Middle frontal gyrus (tissue), 1 donor: ENCODE measurements at regions not wholly inside any gene's neighbourhood (a gene's known extent, or its start where the extent isn't known, plus 50 kb on each side); places are given as distances from the start of the nearest gene placed in this dataset.
A peak's percentile ranks its signal among the peaks of the same experiment; 100 is the strongest.

Source experiments
- DNase-seq: peaks from one replicate; pipeline ENCODE4 v3.0.0-alpha.2; 2015; ENCODE audit warnings: low spot score; ENCODE audit errors: extremely low spot score

DNA sequence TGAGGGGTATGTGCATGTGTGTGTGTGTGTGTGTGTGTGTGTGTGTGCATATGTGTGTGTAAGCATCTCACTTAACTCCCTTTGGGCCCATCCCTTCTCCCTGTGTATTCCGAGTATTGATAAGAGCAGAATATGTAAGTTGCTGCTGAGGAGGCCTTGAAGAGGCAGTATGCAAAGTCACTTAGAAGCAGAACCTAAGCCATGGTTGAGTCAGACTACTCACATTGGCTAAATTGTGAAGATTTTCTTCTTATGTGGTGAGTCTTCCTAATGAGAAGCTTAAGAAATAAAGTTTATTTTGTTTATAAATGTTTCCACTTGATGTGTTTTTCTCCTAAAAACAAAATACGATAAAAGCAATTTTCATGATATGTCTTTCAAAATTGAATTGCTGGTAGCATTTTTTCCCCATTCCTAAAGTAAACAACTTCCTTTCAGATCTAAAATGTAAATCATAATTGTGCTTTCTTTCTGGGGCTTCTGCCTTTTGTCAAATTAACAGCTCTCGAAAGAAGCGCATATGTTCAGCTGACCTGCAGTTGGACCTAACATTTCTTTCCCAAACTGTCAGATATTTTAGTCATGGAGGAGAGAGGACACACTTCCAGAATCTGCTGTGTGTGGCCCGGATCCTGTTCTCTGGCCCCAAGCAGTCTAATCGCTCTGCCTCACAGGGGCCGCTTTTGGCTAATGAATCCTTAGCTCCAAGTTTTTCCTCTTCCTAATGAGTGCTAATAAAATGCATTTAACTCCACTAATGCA, 284.0 kb downstream of the DUSP10 start:
- DNase-seq = no peak

DNA sequence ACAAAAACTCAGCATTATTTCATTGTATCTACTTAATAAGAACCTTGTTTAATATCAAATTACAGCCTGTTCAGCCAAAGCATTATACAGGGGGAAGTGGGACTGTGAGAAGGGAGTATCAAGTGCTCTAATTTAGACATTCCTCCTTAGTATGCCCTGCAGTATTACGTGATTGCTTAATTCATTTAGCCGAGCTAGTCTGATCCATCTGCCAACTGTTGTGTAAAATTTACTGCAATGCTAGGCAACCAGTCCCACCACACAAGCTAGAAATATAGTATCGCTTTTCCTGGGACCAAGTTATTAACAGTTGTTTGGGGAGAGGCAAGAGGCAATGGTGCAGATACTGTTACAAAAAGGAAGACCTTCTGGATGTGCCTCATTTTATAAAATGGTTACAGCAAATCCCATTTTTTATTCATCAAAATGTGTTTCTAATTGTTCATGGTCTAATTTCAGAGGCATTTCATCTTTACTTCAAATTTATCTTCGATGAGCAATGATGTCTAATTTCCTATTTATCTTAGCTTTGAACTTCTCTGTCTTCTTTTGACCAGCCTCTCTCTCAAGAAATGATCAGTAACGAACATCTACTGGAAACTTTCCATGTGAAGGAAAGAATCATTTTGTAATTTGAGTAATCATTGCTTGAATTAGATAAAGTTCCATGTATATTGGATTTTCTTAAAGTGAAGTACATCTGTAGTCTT, 283.3 kb downstream of the DUSP10 start:
- DNase-seq = no peak

DNA sequence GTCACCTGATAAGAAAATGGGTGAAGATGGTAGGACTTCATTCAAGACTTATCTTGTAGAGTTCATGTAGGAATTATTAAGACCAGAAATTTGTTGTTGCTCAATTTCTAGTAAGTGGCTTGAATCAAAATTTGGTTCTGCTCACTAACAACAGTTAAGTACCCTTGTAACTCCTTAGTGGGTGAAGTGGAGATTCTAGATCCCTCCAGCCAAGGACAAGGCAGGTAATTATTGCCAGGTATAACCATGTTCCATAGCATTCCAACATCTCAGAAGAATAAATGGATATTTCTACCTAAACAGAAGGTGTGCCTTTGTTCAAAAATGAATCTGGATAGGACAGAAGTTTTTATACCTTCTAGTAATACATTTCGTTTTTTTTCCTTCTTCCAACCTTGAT, 282.3 kb downstream of the DUSP10 start:
- DNase-seq = no peak

DNA sequence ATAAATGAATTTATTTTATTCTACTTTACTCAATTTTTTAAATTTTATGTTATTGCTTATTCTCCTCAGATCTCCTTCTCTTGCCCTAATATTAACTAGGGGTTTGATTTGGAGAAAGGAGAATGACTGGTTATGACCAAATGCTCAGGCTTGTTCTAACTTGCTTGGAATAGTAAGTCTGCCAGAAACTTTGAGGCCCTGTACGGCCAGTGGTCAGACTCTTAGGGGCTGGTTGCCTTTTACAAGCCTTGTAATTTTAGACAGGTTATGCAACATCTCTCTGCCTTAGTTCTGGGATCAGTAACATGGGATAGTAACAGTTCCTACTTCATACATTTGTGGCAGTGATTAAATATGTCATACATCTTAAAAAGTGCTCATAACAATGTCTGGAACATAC, 279.5 kb downstream of the DUSP10 start:
- no peak for DNase-seq

DNA sequence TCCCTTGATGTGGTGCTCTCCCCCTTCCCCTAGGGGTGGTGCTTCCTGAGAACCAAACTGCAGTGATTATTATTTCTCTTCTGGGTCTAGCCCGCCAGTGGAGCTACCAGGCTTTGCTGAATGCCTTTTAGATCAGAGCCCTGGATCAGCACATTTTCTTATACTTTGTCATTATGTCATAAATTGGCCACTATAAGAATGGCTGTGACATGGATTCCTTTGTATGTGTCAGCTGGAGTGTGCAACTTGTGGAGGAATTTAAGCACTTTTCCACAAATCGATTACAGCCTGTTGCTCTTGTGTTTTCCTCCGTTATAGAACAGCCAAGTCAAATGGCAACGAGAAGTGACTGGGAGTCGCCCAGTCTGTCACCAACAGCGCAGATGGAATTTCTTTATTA, 273.3 kb downstream of the DUSP10 start:
- no peak for DNase-seq

DNA sequence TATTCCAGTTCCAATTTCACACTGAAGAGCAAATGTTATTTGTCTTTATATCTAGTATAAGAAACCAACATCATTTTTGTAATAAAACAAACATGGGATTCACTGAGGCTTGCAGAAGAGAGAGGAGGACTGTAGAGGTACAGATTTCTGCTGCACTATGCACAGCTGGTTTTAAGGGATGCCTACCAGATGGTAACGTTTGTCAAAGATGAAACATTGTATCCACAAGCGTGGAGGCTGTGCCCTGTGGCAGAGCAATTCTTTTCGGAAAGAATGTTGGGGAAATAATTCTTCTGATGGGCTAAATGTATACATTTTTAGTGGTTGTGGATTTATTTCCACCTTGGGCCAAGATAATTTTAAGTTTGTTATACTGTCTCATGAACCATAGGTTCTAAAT, 272.4 kb downstream of the DUSP10 start:
- DNase-seq = no peak

DNA sequence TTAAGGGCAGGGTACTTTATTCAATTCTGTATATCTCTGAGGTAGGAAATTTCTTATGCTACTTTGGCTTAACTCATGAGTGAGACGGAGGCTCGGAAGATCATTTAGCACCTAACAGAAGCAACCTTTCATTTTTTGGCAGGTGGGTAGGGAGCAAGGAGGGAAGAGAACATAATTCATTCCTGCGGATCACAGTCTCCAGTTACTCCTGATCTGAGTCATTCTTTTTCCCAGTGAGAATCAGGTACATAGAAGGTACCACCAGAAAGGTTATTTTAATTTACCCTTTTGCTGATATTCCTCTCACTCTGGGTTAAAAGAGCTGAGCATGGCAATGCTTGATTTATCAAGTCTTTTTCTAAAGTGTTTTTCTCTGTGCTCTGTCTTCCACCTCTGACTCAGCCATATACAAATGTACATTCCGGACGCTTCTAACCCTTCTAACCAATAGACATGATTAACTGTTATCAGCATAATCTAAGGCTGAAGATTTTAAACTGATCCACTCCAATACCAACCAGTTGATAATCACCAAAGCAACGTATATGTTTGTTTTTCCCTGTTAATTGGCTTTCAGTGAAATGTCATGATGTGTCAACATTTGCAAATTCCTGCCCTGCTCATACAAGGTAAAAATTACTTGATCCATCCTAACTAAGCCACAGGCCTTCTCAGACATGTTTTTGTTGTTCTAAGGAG, 271.7 kb downstream of the DUSP10 start:
- DNase-seq = no peak

DNA sequence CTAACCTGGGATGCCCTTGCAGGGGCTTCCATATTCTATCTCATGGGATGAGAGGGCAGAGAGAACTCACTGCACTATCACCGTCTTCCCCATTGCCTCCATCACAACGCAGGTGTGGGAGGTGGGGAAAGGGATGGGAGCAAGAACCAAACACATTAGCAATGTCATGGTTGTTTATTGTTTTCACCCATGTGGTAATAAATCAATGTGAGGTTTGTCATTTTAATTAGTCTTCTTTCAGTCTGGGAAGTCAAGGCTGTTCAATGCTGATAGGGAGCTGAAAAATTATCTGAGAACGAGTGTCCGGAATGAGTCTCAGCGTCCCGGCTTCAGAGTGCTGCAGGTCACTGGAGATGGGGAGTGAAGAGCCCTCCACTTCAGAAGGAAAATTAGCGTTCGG, 268.5 kb downstream of the DUSP10 start:
- DNase-seq = no peak

DNA sequence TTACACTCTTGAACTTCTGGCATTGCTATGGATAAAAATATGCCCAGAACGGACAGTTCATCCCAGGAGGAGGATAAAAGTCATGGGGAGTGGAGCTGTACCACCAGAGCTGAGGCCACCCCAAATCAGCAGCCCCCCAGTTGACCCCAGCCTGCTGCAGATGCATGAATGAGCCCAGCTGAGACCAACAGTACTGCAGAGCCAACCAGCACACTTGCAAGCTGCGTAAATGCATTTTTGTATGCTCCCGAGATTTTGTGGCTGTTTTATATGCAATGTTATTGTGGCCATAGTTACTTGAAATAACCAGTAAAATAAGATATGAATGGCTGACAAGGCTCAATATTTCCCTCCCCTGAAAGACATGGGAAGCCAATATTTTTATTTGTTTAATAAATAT, 264.6 kb downstream of the DUSP10 start:
- no peak for DNase-seq

DNA sequence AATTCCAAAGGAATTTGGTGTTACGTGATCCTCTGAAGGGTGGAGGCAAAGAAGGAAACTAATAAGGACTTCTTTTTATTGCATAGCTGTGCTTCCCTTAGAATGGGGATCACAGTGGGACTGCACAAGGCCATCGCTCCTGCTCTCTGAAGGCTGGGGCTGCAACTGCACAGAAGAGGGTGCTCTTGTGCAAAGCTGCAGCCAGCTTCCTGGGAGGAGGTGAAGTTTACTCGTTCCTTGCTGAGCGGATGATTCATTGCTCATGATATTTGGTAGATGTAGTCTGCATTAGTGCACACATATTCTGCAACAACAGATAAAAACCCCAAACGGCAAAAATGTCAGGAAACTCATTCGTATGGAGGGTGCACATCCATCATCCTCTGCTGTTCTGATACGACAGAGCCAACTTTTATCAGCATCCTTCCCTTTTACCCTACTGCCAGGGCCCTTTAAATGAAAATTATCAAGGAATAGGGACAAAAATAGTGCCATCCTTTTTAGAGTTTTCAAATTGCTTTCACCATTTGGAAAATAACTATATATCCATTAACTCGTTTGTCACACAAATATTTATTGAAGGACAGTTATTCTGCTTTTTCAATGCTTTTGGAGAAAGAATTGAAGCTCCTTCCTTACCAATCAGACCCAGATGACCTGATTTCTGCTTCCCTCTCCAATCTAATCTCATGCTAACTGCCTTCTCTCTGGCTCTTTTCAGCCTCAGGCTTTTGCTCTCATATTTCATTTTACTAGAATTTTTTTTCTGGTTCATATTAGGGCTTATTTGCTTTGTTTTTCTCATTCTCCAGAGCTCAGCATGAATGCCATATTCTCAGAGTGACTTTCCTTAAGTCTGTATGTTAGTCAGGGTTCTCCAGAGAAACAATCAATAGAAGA, 263.6 kb downstream of the DUSP10 start:
- peak; percentile 47 for DNase-seq

DNA sequence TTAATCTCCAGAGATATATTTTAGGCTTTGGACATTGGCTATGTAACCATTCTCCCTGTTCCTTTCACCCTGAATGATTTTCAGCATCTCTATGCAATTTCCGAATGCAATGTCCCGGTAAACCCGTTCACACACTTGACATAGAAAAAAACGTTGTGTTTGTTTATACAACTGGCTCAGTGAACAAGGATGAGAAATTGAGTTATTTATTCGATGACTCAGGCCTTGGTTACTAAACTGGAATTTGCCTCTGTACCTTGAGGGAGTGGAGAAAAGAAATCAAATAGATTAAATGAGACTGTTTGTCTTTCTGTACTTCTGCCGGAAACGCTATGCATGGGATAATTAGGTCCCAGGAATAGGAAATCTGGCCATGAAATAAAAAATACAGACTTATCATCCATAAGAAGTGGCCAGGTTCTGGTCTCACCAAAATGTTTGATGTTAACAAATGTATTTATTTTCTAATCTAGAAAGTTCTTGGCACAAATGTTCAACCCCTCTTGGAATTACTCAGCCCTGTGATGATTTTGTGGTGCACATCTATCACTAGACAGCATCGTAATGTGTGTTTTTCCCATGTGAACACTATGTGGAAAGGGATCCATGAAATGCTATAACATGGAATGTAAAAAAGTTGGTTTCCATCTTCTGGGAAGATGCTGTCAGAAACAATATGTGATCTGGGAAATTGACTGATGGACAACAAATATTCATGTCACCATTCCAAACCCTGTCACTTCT, 253.9 kb downstream of the DUSP10 start:
- no peak for DNase-seq

DNA sequence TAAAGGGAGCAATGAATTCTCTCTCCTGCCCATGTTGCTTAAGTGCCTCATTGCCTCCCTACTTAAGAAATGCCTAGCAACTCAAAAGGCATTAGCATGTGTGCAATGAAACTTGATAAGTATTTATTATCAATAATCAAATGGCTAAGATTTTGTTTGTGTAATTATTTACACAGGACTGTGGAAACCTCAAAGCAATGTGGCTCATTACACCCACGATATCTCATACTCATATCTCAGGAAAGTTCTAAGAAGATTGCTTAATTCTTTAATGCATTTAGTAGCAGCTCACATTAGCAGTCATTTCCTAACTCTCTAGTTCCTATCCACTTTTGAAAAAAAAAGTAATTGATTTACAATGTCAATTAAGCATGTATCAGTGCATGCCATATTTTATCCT, 253.3 kb downstream of the DUSP10 start:
- DNase-seq = no peak

DNA sequence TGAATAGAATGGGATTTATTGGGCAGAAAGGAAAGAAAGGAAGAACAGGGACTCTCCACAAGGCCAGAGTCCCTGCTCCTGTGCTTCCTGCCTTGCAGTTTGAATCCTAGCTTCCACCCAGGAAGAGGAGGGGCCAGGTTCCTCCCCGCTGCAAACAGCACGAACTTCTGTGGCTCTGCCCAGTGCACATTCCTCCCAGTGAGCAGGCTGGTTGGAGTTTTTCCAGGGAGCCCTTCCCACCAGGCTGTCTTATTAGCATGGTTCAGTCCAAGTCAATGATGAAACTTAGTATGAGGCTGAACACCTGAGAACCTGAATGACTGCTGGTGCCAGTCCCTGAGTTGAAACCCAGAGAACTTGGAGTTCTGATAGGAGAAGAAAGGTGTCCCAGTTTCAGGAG, 247.2 kb downstream of the DUSP10 start:
- no peak for DNase-seq

DNA sequence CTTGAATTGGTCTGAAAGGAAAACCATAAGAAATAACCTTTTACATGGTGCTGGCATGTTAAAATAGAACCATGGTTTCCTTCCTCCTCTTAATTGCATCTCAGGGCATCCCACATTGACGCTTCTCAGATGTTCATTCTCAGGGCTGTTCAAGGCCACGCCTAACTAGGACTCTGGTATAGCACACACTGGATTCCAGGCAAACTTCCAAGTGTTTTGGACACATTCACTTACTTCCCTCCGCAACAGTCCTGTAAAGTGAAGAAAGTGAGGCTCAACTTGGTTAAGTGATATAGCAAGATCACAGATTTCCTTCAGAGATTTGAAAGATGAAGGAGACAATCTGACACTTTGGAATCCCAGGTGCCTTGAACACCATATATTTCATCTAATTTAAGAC, 244.8 kb downstream of the DUSP10 start:
- DNase-seq = no peak

DNA sequence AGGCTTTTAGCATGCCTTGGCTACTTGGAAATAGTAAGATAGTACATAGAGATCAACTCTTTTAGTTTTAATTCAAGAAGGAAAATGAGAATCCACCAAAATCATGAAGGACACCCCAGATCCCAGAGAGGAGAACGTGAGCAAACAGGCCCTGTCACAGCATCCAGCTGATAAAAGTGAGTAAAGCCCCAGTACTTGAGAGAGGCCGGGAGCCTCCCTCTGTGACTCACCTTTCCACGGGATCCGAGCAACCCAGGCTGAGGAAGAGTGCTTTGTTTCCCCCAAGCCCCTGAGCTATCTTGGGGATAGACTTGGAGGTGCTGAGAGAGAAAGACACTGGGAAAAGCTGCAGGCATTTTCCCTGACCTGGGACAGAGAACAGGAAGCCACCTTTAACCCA, 238.6 kb downstream of the DUSP10 start:
- no peak for DNase-seq

DNA sequence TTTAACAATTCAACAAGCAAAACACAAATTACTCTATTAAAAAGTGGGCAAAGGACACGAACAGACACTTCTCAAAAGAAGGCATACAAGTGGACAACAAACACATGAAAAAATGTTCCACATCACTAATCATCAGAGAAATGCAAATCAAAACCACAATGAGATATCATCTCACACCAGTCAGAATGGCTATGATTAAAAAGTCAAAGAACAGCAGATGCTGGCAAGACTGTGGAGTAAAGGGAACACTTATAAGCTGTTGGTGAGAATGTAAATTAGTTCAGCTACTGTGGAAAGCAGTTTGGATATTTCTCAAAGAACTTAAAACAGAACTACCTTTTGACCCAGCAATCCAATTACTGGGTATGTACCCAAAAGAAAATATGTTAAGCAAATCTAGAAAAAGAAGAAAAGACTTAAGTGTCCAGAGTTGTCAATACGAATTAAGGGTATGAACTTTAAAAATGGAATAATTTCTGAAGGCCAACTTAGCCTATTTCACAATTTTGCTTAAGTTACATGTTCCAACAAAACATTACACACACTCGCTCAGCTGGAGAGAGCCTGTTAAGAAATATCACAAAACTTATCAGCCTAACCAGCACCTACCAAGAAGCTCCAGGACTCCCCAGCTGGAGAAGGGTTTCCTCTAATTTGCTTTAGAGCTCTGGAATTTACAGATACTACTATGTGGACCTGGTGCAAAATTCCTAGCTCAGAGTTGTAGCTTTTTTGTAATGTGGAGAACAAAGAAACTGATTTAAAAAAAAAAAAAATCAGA, 232.1 kb downstream of the DUSP10 start:
- no peak for DNase-seq

DNA sequence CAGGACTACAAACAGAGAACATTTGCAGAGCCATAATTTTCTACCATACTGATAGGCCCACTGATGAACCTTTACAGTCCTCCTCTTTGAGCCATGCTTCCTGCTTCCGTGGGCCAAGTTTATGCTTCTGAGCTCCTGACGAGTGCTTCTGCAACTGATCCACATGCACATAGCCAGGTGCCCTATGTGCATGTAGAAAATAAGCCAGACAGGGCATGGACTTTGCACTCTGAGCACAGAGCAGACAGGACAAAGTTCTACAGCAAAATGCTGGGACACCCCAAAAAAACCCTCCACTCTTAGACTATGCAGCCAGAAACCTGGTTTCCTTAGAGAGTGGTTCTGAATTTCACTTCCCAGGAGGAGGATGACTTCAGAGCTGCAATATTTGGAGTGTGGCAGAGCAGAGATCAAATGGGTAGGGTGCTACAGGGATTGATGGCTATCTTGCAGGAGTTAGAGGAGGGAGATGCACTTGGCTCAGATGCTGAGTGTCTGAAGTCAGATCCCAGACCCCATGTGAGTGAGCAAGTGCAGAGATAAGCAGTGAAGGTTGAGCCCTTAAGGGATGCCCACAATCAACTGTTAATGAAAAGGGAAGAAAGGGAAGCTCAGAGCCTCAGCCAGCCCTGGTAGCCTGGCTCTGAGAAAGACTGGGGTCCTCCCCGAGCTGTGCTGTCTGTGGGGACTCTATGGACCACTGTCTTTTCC, 230.9 kb downstream of the DUSP10 start:
- no peak for DNase-seq

DNA sequence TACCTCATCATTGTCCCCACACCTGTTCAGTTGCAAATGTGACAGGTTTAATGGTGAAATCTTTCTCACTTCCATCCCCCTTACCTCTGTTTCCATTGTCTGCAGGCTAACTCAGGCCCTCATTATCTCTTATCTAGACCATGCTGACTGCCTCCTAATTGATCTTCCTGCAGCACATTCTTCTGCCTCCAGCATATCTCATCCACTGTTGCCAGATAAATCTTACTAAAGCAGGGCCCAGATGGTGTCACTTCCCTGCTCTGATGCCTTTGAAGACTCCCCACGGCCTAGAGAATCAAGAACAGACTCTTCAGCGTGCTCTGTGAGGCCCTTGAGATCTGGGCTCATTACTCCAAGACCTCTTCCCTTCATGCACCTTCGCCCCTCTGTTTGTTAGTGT, 230.1 kb downstream of the DUSP10 start:
- DNase-seq = no peak

DNA sequence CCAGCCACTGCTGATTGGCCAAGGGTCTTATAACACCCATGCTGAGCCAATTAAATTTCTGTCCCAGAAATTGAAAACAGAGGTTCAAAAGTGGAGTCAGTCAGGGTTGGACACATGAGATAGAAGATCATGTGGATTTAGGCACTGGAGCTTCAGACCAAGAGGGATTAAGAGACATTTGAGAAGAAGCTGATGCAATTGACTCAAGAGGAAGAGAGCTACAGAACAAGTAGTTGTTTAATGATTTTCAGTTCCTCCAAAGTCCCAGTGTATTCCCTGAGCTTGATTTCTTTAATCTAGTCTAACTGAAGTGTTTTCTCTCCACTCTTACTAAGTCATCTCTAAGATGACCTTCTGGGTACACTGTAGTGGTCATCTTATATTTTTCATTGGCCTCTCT, 227.1 kb downstream of the DUSP10 start:
- DNase-seq = no peak
